Gastroesophageal sphincter (tissue), 4 donors: ENCODE measurements at regions not wholly inside any gene's neighbourhood (a gene's known extent, or its start where the extent isn't known, plus 50 kb on each side); places are given as distances from the start of the nearest gene placed in this dataset.

Experiments used
- ATAC-seq: fragments of 150-250 bp; one replicate; pipeline ENCODE4 v1.9.1; 2016; ENCODE audit warnings: mild to moderate bottlenecking, moderate library complexity
- H3K27ac ChIP-seq, 4 donors: fragments of 200-600 bp; sonication (generic) in 3 of 4; 1 replicate in 3 of 4; 2 replicates in 1 of 4; pipeline ENCODE4 v1.5.1; 2016 to 2019
- H3K27me3 ChIP-seq: fragments of 200-600 bp; sonication (generic); one replicate; pipeline ENCODE4 v1.5.1; 2019
- H3K36me3 ChIP-seq, 2 donors: fragments of 200-600 bp; sonication (generic); one replicate each; pipeline ENCODE4 v1.5.1; 2019; ENCODE audit warnings: control low read depth in 1 of 2
- H3K4me1 ChIP-seq, 3 donors: fragments of 200-600 bp; sonication (generic); 1 replicate in 2 of 3; 2 replicates in 1 of 3; pipeline ENCODE4 v1.5.1; 2016 to 2019; ENCODE audit warnings: control low read depth in 2 of 3
- H3K4me3 ChIP-seq, 2 donors: fragments of 200-600 bp; sonication (generic); one replicate each; pipeline ENCODE4 v1.5.1; 2019; ENCODE audit warnings: mild to moderate bottlenecking in 1 of 2, moderate library complexity in 1 of 2
- H3K9me3 ChIP-seq, 3 donors: fragments of 200-600 bp; sonication (generic); one replicate each; pipeline ENCODE4 v1.5.1; 2017 to 2019; ENCODE audit warnings: control low read depth in 2 of 3
- EP300 ChIP-seq: sonication (generic); formaldehyde crosslinking; IDR thresholded peaks from one replicate; pipeline ENCODE4 v1.6.1; 2017; ENCODE audit warnings: antibody characterized with exemption, mild to moderate bottlenecking
- POLR2A ChIP-seq, 2 donors: fragments of 450-650 bp; IDR thresholded peaks; one replicate each; pipeline ENCODE4 v1.6.1; 2017; ENCODE audit warnings: antibody characterized with exemption in 2 of 2, mild to moderate bottlenecking in 2 of 2, moderate library complexity in 1 of 2
- POLR2AphosphoS5 ChIP-seq: sonication (generic); formaldehyde crosslinking; IDR thresholded peaks from one replicate; pipeline ENCODE4 v1.6.1; 2017; ENCODE audit warnings: antibody characterized with exemption
- WGBS, 2 donors: methylation state at CpG; one replicate each; pipeline ENCODE4 v1.1.5; 2018; ENCODE audit warnings: low coverage in 1 of 2; 5-methylcytosine and 5-hydroxymethylcytosine counted together
- TF ChIP-seq, protein P1 (sequence below), 4 experiments: fragments of 200-600 bp in 2 of 4; fragments of 450-650 bp in 2 of 4; sonication (generic) in 1 of 4; IDR thresholded peaks; one replicate each; pipeline ENCODE4 v1.5.1; 2017 to 2019; ENCODE audit warnings: antibody characterized with exemption in 4 of 4, mild to moderate bottlenecking in 2 of 4, moderate library complexity in 2 of 4

DNA sequence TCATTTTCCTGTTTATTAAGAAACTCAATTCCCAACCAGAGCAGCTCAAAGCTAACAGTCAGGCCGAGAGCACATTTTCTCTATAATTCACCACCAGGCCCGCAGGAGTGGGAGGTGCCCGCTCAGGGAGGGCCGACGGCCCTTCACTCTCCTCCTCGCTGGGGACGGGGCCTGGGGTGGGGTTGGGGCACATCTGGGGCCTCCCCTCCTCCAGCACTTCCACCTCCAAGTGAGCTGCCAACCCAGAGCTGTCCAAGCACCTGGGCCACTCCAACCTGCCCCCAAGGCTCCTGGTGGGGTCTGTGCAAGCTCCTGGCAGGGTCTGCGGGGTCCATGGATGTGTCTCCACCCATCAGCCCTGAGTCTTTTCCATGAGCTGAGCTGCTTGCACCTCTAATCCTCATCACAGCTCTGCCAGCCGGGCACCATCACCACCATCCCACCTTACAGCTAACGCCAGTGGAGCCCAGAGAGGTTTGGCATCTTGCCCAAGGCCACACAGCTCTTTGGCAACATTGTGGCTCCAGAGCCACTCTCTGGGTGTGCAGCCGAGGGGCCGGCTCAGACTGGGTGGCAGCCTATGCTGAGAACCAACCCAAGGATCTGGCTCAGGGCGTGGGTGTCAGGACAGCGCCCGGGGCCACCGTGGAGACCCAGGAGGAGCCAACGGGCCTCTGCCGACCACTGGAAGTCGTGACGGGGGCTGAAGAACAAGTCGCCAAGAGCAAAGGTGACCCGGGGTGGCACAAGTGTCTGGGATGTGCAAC lies 193.5 kb downstream of the BRD1 start:
- H3K9me3 ChIP-seq = no peaks in the 10 kb centered on the region
- no peak for TF ChIP-seq EP300
- no peak for TF ChIP-seq POLR2A (IDR thresholded peaks at IDR 0.05)
- TF ChIP-seq, protein P1, sequence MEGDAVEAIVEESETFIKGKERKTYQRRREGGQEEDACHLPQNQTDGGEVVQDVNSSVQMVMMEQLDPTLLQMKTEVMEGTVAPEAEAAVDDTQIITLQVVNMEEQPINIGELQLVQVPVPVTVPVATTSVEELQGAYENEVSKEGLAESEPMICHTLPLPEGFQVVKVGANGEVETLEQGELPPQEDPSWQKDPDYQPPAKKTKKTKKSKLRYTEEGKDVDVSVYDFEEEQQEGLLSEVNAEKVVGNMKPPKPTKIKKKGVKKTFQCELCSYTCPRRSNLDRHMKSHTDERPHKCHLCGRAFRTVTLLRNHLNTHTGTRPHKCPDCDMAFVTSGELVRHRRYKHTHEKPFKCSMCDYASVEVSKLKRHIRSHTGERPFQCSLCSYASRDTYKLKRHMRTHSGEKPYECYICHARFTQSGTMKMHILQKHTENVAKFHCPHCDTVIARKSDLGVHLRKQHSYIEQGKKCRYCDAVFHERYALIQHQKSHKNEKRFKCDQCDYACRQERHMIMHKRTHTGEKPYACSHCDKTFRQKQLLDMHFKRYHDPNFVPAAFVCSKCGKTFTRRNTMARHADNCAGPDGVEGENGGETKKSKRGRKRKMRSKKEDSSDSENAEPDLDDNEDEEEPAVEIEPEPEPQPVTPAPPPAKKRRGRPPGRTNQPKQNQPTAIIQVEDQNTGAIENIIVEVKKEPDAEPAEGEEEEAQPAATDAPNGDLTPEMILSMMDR (IDR thresholded peaks at IDR 0.05) = no peak
- TF ChIP-seq POLR2AphosphoS5 = no peak
- H3K27me3 ChIP-seq = peaks cover 37% of the 10 kb centered on the region
- peaks cover 0 to 13% (median 0%) of the 10 kb centered on the region in 3 donors for H3K4me1 ChIP-seq
- WGBS, 2 donors = 86 to 87% methylated on average over 4 to 6 of the region's 22 CpGs
- ATAC-seq = no peak
- H3K4me3 ChIP-seq = no peak overlapping the region
- no peak overlapping the region for H3K27ac ChIP-seq
- no peaks in the 10 kb centered on the region for H3K36me3 ChIP-seq

DNA sequence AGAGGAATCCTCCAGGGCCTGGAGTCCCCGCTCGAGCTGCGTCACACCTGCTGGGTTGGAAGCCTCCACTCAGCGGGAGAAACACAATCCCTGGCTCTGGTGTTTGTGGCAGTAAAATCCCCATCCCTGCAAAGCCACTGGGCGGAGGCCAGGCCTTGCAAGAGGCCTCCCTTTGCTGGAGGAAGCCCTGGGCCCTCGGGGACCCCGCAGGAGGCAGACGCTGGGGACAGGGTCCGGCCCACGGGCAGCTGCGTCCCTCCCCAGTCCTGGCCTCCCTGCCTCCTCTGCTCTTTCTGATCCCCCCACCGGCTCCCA lies 194.7 kb downstream of the BRD1 start:
- Histone ChIP-seq H3K9me3 (no peaks in the 10 kb centered on the region), H3K27me3 (peaks cover 39% of the 10 kb centered on the region), H3K4me1 (peaks cover 0 to 19% (median 0%) of the 10 kb centered on the region in 3 donors), H3K4me3 (no peak overlapping the region), H3K36me3 (no peaks in the 10 kb centered on the region), H3K27ac (no peak overlapping the region)
- 40 to 49% methylated on average over 4 of the region's 12 CpGs for WGBS, 2 donors
- no peak for ATAC-seq
- TF ChIP-seq EP300 (no peak), POLR2A (IDR thresholded peaks at IDR 0.05) (no peak), POLR2AphosphoS5 (no peak)
- TF ChIP-seq, protein P1 (IDR thresholded peaks at IDR 0.05) = no peak

DNA sequence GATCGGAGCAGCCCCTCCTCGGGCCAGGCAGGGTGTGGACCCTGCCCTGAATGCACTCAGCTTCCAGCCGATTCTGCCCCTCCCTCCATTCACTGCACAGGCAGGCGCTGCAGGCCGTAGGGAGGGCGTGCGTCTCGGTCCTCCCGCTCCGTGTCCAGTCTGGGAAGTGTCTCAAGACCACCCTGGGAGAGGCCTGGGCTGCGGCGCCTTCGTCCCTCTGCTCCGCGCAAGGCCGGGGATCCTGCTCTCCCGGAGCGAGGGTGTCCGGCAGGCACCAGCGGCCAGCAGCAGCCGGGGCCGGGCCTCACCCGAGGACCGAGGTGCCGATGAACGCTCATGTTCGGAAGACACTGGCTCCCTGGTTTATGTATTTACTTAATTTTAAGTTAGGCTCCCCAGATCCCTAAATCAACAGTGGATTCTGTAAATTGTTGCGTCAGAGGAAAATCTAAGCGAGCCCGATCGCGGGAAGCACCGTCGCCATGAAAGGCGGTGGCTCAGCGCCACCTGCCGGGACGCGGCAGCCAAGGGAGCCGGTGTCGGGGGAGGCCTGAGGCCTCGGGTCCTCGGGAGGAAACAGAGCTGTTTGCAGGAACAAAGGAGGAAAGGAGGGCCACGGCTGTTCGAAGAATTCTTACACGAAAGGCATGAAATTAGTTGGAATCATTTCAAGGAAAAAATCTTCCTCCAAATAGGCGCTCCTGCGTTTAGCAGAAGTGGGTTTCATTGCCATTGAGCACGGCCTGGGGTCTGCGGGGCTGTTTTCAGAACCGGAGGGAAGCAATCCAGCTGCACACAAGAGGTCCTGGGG lies 195.3 kb downstream of the BRD1 start:
- peak; percentile 69 for ATAC-seq
- peaks cover 0 to 19% (median 0%) of the 10 kb centered on the region in 3 donors for H3K4me1 ChIP-seq
- peak overlapping the region in 1 of 2 donors; percentile 46 for H3K4me3 ChIP-seq
- peaks cover 40% of the 10 kb centered on the region for H3K27me3 ChIP-seq
- H3K9me3 ChIP-seq = no peaks in the 10 kb centered on the region
- H3K27ac ChIP-seq = peak overlapping the region in 1 of 4 donors; percentile 41
- WGBS, 2 donors = 7 to 13% methylated on average over 10 to 21 of the region's 51 CpGs
- no peaks in the 10 kb centered on the region for H3K36me3 ChIP-seq
- TF ChIP-seq, protein P1 (IDR thresholded peaks at IDR 0.05) = peak in 3 of 4 experiments; percentile 58 to 82 (median 67)
- TF ChIP-seq POLR2A (IDR thresholded peaks at IDR 0.05) = no peak
- no peak for TF ChIP-seq POLR2AphosphoS5
- TF ChIP-seq EP300 = no peak

DNA sequence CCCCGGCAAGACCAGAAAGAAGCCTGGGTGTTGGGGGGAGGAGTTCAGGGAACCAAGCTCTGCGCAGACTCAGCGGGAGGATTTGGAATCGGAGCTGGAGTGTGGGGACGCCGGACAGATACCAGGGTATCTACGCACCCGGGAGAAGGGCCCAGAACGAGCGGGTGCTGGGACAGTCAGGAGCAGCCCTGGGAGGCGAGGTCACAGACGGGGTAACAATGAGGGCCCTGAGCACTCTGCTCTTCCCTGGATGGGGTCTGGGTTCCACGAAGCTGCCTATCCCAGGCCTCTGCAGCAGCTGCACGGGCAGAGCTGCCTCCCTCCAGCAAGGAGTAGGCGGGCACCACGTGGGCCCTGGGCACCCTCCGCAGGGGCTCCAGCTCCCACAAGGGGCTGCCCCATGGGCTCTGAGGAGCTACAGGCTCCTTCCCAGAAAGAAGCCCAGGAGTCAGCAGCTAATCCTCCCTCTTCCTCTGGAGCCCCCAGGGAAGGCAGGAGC lies 197.2 kb downstream of the BRD1 start:
- H3K4me1 ChIP-seq = peaks cover 0 to 19% (median 0%) of the 10 kb centered on the region in 3 donors
- 83% methylated on average over 4 of the region's 17 CpGs; no CpG with 5 or more reads in 1 of the 2 donors for WGBS, 2 donors
- no peak for ATAC-seq
- H3K27me3 ChIP-seq = peaks cover 32% of the 10 kb centered on the region
- H3K9me3 ChIP-seq = no peaks in the 10 kb centered on the region
- no peak overlapping the region for H3K27ac ChIP-seq
- H3K36me3 ChIP-seq = no peaks in the 10 kb centered on the region
- no peak overlapping the region for H3K4me3 ChIP-seq
- TF ChIP-seq POLR2A (IDR thresholded peaks at IDR 0.05) (no peak), EP300 (no peak)
- TF ChIP-seq, protein P1 (IDR thresholded peaks at IDR 0.05) = no peak
